LNCAP (cell line): ENCODE measurements at regions not wholly inside any gene's neighbourhood (a gene's known extent, or its start where the extent isn't known, plus 50 kb on each side); places are given as distances from the start of the nearest gene placed in this dataset.

Source experiments
- TF ChIP-seq, protein P1 (sequence below): fragments of 450-650 bp; IDR thresholded peaks from 2 replicates; pipeline ENCODE4 v1.5.1; 2017; ENCODE audit warnings: mild to moderate bottlenecking

DNA sequence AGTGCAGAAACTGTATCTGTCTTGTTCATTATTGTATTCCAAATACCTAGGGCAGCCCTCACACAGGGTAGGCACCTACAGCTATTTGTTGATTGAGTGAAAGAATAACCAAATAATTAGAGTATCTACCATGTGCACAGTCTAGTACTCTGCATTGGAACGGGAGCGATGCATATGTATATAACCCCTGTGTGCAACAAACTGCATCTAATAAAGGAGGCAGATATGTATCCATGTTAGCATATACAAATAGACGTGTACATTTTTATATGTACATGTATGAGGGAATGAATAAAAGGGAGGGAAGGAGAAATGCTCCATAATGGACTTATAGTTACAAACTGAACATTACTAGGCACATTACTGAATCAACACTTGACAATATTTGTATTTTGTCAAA is 191.3 kb upstream of the PTPRZ1 start:
- TF ChIP-seq, protein P1, sequence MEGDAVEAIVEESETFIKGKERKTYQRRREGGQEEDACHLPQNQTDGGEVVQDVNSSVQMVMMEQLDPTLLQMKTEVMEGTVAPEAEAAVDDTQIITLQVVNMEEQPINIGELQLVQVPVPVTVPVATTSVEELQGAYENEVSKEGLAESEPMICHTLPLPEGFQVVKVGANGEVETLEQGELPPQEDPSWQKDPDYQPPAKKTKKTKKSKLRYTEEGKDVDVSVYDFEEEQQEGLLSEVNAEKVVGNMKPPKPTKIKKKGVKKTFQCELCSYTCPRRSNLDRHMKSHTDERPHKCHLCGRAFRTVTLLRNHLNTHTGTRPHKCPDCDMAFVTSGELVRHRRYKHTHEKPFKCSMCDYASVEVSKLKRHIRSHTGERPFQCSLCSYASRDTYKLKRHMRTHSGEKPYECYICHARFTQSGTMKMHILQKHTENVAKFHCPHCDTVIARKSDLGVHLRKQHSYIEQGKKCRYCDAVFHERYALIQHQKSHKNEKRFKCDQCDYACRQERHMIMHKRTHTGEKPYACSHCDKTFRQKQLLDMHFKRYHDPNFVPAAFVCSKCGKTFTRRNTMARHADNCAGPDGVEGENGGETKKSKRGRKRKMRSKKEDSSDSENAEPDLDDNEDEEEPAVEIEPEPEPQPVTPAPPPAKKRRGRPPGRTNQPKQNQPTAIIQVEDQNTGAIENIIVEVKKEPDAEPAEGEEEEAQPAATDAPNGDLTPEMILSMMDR = no peak

DNA sequence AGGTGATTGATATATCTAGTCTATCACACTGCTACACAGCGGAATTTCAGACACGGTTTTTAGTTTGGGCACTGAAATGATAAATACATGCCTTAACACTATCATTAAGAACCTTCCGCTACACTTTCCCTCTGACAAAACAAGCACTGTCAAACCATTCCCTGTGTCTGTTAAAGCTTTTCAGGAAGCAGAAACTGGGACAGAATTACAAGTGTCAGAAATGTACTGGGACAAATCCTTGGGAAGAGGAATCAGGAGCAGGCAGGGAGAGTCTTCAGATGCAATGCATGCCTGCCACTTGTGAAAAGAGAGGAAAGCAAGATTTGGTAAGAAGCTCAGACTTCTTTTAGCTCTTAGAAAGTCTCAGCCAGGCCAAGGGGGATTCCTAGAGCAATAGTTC is 196.8 kb upstream of the PTPRZ1 start:
- TF ChIP-seq, protein P1 = no peak

DNA sequence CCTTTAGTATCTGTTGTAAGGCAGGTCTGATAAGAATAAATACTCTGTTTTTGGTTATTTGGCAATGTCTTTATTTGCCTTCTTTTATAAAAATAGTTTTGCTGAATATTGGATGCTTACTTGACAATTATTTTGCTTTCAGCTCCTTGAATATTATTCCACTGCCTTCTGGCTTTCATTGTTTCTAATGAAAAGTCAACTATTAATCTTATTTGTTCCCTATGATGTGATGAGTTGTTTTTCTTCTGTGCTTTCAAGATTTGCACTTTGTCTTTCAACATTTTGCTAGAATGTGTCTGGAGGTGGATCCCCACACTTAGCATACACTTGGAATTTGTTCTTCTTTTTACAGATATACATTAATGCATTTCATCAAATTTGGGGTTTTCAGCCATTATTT is 203.8 kb upstream of the PTPRZ1 start:
- TF ChIP-seq, protein P1 = no peak

DNA sequence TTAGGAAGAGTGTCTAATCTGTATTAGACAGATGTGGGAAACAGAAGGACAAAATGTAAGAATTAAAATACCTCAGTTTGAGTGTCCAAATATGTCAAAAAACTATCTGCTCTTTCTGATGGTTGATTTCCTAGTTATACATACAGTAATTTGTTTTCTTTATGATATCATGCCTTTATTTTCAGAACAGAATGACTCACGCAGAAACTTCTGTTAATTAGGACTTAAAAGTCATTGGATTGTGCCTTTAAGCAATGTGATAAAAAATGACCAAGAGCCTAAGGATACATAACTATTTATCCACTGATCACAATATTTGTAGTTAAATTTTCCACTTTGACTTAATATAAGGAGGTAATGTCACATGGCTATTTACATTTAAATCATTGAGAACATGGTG is 206.7 kb upstream of the PTPRZ1 start:
- TF ChIP-seq, protein P1 = no peak

DNA sequence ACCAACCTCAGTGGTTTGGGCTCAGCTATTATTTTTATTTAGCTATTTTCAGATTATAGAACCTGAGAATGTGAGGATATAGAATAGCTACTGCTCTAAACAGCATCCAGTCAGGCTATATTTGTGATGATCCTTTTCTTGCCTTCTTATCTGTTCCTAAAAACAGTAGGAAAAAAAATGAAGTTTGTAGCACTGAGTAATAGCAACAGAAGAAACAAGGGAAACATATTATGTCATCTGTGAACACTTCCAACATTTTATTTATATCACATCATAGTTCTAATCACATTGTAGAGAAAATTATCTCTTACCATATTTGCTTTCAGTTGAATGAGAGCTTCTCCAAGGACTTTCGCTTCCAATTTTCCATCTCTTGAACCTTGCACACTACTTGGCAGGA is 229.6 kb upstream of the PTPRZ1 start:
- TF ChIP-seq, protein P1 = no peak

DNA sequence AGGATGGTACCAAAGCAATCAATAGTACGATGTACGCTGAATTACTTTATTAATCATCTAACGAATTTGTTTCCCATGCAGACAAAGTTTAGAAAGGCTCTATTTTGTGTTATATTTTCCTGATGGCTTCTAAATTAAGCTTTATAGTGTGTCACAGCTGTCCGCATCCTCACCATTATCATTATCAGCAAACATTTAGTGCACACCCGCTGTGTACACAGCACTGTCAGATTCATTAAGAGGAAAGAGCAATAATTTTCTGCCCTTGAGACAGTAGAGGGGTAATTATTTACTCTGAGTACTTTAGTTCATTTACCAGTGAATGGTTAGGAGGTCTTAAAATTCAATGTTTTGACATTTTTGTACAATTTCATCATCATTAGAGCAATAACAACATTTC is 233.3 kb upstream of the PTPRZ1 start:
- TF ChIP-seq, protein P1 = no peak

DNA sequence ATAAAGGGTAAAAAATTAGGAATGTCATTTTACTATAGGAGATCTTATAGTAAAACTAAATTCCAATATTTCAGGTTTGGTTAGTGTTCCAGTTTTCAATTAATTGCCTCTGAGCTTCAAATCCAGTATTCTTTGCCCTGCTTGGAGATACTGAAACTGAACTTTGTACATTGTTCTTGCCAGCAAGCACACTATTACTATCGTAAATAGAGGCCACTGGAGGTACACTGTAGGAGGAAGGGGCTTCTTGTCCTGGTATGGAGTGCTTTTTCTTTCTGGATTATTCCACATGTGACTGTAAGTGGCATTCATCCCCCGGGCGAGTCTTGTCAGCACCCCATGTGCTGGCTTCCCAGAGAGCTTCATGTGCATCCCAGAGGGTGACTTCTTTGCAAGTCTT is 234.7 kb upstream of the PTPRZ1 start:
- TF ChIP-seq, protein P1 = no peak

DNA sequence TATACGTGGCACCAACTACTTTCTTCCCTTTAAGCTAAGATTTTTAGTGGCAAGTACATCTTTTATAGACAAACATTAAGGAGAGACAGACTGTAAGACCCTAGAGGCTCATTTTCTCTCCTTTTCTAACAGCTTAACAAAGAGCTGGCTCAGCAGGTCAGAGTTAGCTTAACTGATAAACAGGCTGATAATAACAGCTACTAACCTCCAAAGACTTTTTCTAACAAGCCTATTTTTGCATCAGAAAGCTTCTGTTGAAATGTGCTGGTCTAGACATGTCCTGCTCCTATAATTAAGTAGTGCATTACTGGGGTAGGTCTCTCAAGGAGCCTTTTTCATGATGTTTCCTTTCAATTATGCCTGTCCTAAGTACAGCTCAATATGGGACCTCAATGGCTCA is 238.2 kb upstream of the FAM3C start:
- TF ChIP-seq, protein P1 = no peak
